ENCODE measurements at regions not wholly inside any gene's neighbourhood (a gene's known extent, or its start where the extent isn't known, plus 50 kb on each side); places are given as distances from the start of the nearest gene placed in this dataset.

GRCh38 chr3:59580996-59581395 lies 531.2 kb upstream of the CFAP20DC start:
- DNase-seq (ENCODE audit: low read depth) = no peak

- no peak for DNase-seq (ENCODE audit: low read depth)
Measured at GRCh38 chr3:59580499-59580898, 530.7 kb upstream of the CFAP20DC start.

- DNase-seq (ENCODE audit: low read depth) = no peak
Measured at GRCh38 chr3:59578129-59578528, 528.3 kb upstream of the CFAP20DC start.

GRCh38 chr3:59576606-59577005 lies 526.8 kb upstream of the CFAP20DC start:
- DNase-seq (ENCODE audit: low read depth) = no peak

DNA sequence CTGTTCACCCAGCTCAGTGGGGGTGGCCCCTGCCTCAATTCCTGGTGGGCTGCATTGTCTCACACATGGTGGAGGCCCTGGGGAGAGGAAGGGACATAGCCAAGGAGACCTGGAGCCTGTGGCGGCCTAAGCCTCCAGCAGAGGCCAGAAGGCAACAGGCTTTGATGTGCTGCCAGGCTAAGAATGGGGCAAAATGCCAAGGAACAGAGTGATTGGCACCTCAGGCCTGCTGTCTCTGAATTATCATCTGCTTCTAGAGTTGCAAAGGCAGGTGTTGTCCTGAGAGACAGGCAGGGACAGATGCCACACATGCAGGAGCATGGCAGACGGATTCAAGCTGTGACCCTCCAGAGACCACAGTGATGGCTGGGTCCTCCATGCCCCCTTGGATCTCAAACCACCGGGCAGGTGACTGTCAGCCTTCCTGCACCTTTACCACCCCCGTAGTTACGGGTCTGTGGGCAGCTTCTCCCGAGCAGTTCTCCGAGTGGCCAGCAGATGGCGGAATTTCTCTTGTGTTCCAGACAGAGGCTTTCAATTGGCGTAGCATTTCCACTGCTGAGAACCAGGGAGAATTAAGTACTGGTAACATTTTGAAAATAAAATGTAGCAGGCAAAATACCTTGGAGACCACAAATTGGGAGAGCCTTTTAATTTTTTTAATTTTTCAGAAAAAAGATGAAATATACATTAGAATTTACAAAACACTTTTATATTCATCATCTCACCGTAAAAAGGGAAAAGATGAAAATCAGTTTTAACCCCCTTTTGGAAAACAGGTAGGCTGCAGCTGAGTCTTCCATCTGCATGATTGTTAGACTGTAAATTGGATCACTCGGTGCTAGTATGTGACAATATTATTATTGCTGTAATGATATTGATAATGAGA lies 525.5 kb upstream of the CFAP20DC start:
- DNase-seq (ENCODE audit: low read depth) = peak; percentile 70

- no peak for DNase-seq (ENCODE audit: low read depth)
Measured at GRCh38 chr3:59573911-59574310, 524.1 kb upstream of the CFAP20DC start.

DNA sequence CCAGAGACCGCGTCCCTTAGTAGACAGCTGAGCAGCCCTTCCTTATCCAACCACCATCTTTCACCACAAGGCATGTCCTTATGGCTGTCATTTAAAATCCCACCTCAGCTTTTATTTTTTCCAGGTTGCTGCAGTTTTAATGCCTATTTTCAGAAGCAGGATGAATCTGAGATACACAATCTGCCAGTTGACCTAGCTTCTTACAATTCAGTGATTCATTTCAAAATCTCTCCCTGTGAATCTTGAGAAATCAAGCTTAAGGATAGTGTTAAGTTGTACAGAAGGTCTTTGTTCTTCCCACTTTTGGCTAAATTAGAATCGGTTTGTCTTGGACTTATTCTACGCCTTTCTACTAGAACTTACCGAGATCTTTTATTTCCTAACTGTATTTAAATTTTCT lies 522.3 kb upstream of the CFAP20DC start:
- no peak for DNase-seq (ENCODE audit: low read depth)

GRCh38 chr3:59570806-59571205 lies 521.0 kb upstream of the CFAP20DC start:
- no peak for DNase-seq (ENCODE audit: low read depth)

DNA sequence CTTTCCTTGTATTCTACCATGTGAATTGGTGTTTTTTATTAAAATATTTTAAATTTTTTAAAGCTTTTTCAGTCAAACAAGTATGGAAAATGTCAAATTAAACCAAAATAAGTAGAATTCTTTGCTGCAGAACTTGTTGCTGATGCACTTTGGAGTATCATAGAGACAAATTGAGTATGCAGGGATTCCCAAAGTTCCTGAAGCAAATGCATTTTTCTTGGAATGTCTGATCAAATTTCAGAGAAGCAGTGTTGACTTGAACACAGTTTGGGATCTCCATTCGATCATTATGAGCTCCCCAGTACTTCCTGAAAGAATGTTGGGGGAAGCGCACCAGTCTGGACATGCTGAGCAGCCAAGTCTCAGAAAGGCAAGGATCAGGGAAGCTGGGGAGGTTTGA lies 517.8 kb upstream of the CFAP20DC start:
- DNase-seq (ENCODE audit: low read depth) = no peak

GRCh38 chr3:59566481-59566975 lies 516.7 kb upstream of the CFAP20DC start:
- no peak for DNase-seq (ENCODE audit: low read depth)

DNA sequence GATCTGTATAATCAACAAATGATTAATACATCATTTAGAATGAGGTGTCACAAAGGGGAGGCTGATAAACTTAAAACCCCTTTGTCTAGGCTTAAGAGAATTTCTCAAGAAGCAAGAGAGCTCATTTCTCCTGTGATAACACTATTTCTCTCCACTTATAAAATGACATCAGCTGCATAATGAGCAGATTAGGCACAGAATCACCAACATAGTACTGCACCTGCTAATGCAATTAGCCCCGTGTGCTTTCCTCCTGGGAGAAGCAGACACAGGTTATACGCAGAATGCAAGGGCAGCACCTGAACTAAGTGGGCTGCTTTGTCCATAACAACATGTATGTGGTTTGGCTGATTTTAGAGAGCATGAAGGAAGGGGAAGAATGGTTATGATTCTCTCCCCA lies 515.3 kb upstream of the CFAP20DC start:
- no peak for DNase-seq (ENCODE audit: low read depth)

DNA sequence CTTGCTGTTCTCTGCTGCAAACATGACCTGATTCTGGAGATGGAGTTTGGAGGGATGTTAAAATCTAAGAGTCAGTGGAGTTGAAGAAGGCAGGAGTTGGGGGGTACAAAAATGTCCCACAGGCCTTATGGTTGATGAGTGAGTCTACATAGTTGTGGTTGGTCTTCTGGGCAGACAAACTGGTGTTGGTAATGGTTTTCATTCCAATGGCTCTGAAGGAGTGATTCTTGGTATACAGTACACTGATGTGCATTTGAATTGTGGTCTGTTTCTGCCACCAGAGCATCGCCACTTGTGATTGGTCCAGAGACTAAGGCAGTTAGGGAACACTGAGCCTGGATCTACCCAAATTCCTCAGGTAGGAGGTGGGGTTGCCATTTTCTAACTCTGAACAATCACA lies 514.1 kb upstream of the CFAP20DC start:
- DNase-seq (ENCODE audit: low read depth) = no peak

DNA sequence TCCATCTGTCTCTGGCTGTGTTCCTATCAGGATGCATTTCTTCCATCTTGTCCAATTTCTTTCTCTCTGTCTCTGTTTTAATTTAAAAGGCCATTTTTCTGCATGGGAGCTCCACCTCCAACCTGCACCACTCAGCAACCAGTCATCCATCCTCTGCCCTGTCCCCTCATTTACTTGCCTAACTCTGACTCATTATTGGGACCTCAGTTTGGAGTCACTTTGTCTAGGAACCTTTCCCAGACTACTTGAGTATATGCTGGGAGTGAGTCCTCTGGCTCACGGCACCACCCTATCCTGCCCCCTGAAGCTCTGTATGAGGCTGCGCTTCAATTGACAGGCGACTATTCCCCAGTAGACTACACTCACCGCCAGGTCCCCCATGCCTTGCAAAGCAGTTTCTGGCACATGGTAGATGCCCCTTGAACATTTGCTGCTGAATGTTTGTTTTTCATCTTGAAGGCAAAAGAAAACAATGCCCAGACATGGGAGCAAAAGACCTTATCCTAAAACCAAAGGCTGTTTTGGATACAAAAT lies 513.3 kb upstream of the CFAP20DC start:
- no peak for DNase-seq (ENCODE audit: low read depth)

DNA sequence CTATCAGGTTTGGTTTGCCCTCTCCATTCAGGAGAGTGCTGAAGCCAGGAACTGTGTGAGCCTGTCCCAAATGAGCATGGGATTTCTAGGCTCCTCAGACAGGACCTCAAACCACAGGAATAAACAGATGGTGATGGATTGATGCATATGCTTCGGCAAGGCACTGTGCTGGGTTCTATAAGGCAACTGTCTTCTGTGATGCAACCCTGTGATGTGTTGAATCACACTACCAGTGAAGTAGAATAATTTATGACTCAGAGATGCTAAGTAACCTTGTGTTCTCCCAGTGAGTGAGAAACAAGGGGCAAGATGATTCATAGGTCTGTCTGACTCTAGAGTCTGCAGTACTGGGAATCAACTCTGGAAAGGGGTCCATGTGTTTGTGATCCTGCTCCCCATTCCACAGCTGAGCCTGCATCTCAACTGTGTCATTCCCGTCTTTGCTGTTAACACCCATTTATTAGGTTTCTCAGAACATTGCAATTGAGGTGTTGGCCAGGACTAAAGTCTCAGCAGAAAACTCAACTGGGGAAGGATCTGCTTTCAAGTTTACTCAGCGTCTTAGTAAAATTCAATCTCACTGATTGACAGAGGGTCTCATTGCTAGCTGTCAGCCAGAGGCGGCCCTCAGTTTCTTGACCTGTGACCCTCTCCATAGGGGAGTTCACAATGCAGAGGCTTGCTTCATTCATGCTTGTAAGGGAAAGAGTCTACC lies 510.1 kb upstream of the CFAP20DC start:
- DNase-seq (ENCODE audit: low read depth) = no peak

DNA sequence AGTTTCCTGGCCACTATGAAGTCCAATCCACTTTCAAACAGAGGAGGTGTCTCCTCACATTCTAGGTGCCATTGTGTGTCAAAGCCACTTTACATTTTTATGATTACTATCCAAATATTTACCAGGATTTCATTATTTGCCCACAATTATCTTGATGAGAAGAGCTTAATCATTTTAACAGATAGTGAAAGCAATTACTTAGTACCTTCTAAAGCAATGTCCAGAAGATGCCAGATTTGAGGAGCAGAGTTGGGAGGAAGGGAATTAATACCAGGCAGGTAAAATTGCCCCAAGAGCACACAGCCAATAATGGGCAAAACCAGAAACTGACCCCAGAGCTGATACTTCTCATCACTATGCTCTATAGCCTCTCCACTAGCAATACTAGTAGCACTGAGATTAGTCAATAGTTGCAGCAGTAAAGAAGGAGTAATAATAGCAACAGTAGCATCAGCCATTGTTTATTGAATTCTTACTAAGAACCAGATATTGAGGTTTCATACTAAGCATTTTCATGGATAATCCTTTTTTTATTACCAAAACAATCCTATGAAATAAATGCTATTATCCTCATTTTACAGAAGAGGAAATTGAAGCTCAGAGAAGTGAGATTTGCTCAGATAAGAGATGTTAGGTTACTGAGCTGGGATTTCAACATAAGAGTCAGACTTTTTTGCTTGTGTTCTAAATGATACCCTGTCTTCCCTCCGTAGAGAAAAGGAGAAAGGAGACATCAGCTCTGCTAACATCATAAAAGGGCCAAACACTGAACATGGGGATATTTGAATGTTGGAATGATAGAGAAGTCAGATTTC lies 509.3 kb upstream of the CFAP20DC start:
- DNase-seq (ENCODE audit: low read depth) = no peak

DNA sequence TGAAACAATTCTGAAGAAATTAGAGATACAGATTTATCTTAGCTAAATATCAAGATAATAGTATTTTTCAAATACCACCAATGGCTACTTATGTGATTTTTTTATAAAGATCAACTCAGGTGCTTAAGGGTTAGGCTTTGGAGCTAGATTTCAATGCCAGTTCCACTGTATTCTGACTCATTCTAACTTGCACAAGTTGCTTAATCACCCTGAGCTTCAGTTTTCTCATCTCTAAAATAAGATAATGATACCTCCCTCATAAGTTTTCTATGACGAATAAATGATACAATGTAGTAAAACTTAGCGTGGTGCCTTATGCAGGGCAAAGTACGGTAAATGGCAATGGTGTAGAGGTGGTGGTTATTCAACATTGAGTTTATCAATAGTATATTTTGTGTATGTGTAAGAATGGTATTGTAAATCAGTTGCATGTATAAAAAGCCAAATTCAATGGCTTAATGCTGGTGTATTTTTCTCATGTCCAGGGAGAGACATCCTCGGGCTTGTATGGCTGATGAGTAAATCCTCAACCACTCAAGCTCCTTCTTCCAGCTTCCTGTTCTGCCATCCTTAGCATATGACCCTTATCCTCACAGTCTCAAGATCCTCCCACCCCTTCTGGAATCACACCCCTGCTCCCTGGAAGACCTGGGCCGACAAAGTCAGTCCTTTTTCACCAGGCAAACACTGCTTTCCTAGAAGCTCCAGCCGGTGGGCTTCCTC lies 505.9 kb upstream of the CFAP20DC start:
- no peak for DNase-seq (ENCODE audit: low read depth)

- no peak for DNase-seq (ENCODE audit: low read depth)
Measured at GRCh38 chr3:59553076-59553475, 503.3 kb upstream of the CFAP20DC start.

DNA sequence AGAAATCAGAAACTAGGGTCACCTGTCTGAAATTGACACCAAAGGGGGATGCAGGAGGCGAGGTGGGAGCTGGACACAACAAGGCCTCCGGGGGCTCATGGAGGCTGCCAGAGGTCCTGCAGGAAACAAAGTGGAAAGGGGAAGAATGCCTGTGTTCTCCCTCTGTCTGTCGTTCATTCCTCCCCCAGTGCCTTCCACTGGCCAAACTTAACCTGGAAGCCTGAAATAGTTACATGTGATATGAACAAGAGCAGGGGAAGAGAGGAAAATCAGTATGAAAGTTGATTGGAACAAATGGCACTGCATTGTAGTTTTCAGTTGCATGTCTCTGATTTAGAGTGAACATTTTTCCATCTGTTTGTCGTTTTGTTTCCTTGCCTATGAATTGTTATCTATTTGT lies 502.0 kb upstream of the CFAP20DC start:
- DNase-seq (ENCODE audit: low read depth) = no peak

GRCh38 chr3:59549962-59550361 lies 500.1 kb upstream of the CFAP20DC start:
- DNase-seq (ENCODE audit: low read depth) = no peak

- DNase-seq (ENCODE audit: low read depth) = no peak
Measured at GRCh38 chr3:59547874-59548273, 498.0 kb upstream of the CFAP20DC start.

DNA sequence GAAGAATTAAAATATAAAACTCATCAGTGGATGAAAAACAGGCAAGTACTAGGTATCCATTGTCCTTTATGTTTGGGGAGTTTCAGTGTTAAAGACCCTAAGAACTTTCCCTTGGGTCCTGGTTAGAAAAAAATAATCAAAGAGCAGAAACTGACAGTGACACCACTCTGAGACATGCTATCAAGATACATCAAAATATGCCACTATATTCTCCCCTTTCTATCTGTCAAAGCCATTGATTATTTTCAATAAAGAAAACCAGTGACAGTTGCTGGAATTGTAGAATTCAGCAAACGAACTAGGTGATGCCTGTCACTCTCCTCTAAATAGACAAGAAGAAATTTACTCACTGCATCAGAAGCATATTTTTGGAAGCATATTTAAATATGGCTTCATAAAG lies 496.7 kb upstream of the CFAP20DC start:
- no peak for DNase-seq (ENCODE audit: low read depth)
